OCI-LY3 (cell line): ENCODE measurements at regions not wholly inside any gene's neighbourhood (a gene's known extent, or its start where the extent isn't known, plus 50 kb on each side); places are given as distances from the start of the nearest gene placed in this dataset.

Experiments
- CTCF ChIP-seq: fragments of 200-600, 300-600 bp; sonication (generic); IDR thresholded peaks from 2 replicates; pipeline ENCODE4 v1.5.1; 2014; ENCODE audit warnings: antibody characterized with exemption, low read length, low read depth
- EZH2phosphoT487 ChIP-seq: fragments of 200-600 bp; shearing (Covaris generic); IDR thresholded peaks from 2 replicates; pipeline ENCODE4 v1.6.1; 2018; ENCODE audit warnings: antibody characterized with exemption, mixed run types, low read depth

DNA sequence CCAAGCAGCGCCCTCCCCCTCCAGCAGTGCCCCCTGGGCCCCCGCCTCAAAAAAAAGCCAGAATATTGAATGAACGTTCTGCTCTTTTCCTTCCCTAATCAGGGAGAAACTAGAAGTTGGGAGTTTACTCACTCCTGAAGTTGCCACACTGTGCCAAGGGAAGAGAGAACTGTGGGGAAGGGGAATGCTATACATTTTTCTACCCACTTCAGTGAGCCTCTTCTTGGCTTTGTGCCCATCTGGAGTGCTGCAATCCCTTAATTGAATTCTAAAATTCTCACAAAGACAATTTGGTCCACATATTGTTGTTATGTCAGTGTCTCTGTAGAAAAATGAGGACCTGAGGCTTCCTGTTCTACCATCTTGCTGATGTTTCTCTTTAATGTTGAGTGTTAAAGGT, 443.7 kb downstream of the DIRAS2 start:
- TF ChIP-seq CTCF: no peak
- TF ChIP-seq EZH2phosphoT487: no peak
